Hematopoietic multipotent progenitor cell treated with erythropoietin and hydrocortisone succinate and interleukin-3 and kit ligand, for 6 days (in vitro differentiated cells): ENCODE measurements at regions not wholly inside any gene's neighbourhood (a gene's known extent, or its start where the extent isn't known, plus 50 kb on each side); places are given as distances from the start of the nearest gene placed in this dataset.
A peak's percentile ranks its signal among the peaks of the same experiment; 100 is the strongest.
"Not testable (repeated sequence)": the region's sequence is repeated elsewhere in the genome, so short reads cannot be mapped to it uniquely, and the experiment has no call there.

Experiments
- DNase-seq: peaks from one replicate; pipeline ENCODE4 v3.0.0-alpha.2; 2015

GRCh38 chr18:51337406-51337805 lies 139.9 kb upstream of the MEX3C start:
- no peak for DNase-seq

- no peak for DNase-seq
Observed at GRCh38 chr18:51339856-51340255, 142.4 kb upstream of the MEX3C start.

GRCh38 chr18:51340332-51340731 lies 142.9 kb upstream of the MEX3C start:
- no peak for DNase-seq

- DNase-seq = no peak
Observed at GRCh38 chr18:51342815-51343214, 145.3 kb upstream of the MEX3C start.

GRCh38 chr18:51345848-51346391 lies 148.4 kb upstream of the MEX3C start:
- DNase-seq = no peak

- DNase-seq = no peak
Observed at GRCh38 chr18:51346404-51346803, 148.9 kb upstream of the MEX3C start.

- DNase-seq = no peak
Observed at GRCh38 chr18:51350081-51350480, 152.6 kb upstream of the MEX3C start.

GRCh38 chr18:51355841-51356240 lies 158.4 kb upstream of the MEX3C start:
- DNase-seq = no peak

GRCh38 chr18:51360301-51360700 lies 162.8 kb upstream of the MEX3C start:
- DNase-seq = not testable (repeated sequence)

GRCh38 chr18:51361130-51361860 lies 163.8 kb upstream of the MEX3C start:
- DNase-seq = peak; percentile 35

GRCh38 chr18:51363384-51363783 lies 165.9 kb upstream of the MEX3C start:
- DNase-seq = no peak

- no peak for DNase-seq
Observed at GRCh38 chr18:51370996-51371395, 173.5 kb upstream of the MEX3C start.

- no peak for DNase-seq
Observed at GRCh38 chr18:51371929-51372328, 174.4 kb upstream of the MEX3C start.

GRCh38 chr18:51382081-51382480 lies 184.6 kb upstream of the MEX3C start:
- no peak for DNase-seq

GRCh38 chr18:51383116-51383515 lies 185.6 kb upstream of the MEX3C start:
- DNase-seq = no peak

GRCh38 chr18:51383711-51384110 lies 186.2 kb upstream of the MEX3C start:
- DNase-seq = no peak

GRCh38 chr18:51385270-51385669 lies 187.8 kb upstream of the MEX3C start:
- no peak for DNase-seq

- no peak for DNase-seq
Observed at GRCh38 chr18:51390702-51391101, 193.2 kb upstream of the MEX3C start.

GRCh38 chr18:51391215-51391614 lies 193.7 kb upstream of the MEX3C start:
- no peak for DNase-seq

GRCh38 chr18:51391731-51392130 lies 194.2 kb upstream of the MEX3C start:
- DNase-seq = no peak

GRCh38 chr18:51397347-51397962 lies 200.0 kb upstream of the MEX3C start:
- no peak for DNase-seq

- DNase-seq = no peak
Observed at GRCh38 chr18:51398104-51398503, 200.6 kb upstream of the MEX3C start.

GRCh38 chr18:51399491-51400122 lies 202.1 kb upstream of the MEX3C start:
- no peak for DNase-seq

- DNase-seq = no peak
Observed at GRCh38 chr18:51400721-51401120, 203.2 kb upstream of the MEX3C start.
